ENCODE measurements at regions not wholly inside any gene's neighbourhood (a gene's known extent, or its start where the extent isn't known, plus 50 kb on each side); places are given as distances from the start of the nearest gene placed in this dataset.

DNA sequence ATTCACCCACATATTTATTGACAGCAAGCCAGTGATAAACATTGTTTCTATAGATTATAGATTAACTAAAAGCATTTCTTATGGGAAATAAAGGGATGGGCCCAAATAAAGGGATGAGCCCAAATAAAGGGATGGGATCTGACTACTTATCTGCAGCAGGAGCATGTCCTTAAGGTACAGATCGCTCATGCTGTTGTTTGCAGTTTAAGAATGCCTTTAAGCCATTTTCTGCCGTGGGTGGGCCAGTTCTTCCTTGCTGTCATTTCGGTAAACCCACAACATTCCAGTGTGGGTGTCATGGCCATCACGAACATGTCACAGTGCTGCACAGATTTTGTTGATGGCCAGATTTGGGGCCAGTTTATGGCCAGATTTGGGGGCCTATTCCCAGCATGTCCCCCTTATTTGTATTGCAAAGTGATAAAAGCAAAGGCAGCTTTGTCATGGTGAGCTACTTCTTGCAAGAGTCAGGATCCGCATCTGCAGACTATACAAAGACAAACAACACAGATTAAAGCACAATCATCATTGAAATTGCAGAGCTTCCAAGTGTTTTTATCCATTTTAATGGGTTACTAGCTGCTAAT lies 700.7 kb downstream of the LRFN5 start:
- no peak for DNase-seq (ENCODE audit: low read depth)
- TF ChIP-seq, protein P1, sequence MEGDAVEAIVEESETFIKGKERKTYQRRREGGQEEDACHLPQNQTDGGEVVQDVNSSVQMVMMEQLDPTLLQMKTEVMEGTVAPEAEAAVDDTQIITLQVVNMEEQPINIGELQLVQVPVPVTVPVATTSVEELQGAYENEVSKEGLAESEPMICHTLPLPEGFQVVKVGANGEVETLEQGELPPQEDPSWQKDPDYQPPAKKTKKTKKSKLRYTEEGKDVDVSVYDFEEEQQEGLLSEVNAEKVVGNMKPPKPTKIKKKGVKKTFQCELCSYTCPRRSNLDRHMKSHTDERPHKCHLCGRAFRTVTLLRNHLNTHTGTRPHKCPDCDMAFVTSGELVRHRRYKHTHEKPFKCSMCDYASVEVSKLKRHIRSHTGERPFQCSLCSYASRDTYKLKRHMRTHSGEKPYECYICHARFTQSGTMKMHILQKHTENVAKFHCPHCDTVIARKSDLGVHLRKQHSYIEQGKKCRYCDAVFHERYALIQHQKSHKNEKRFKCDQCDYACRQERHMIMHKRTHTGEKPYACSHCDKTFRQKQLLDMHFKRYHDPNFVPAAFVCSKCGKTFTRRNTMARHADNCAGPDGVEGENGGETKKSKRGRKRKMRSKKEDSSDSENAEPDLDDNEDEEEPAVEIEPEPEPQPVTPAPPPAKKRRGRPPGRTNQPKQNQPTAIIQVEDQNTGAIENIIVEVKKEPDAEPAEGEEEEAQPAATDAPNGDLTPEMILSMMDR (IDR thresholded peaks at IDR 0.05; ENCODE audit: insufficient read depth, low read depth, low read length): no peak
- H3K4me3 ChIP-seq (ENCODE audit: low read depth, low read length): no peak overlapping the region

GRCh38 chr14:42299692-42300091 lies 693.0 kb downstream of the LRFN5 start:
- TF ChIP-seq, protein P1 (IDR thresholded peaks at IDR 0.05; ENCODE audit: insufficient read depth, low read depth, low read length): no peak
- no peak for DNase-seq (ENCODE audit: low read depth)
- H3K4me3 ChIP-seq (ENCODE audit: low read depth, low read length): no peak overlapping the region

- TF ChIP-seq, protein P1 (IDR thresholded peaks at IDR 0.05; ENCODE audit: insufficient read depth, low read depth, low read length): no peak
- DNase-seq (ENCODE audit: low read depth): no peak
- H3K4me3 ChIP-seq (ENCODE audit: low read depth, low read length): no peak overlapping the region
Measured at GRCh38 chr14:42293180-42293579, 686.5 kb downstream of the LRFN5 start.

GRCh38 chr14:42277840-42278239 lies 671.2 kb downstream of the LRFN5 start:
- DNase-seq (ENCODE audit: low read depth): no peak
- TF ChIP-seq, protein P1 (IDR thresholded peaks at IDR 0.05; ENCODE audit: insufficient read depth, low read depth, low read length): no peak
- H3K4me3 ChIP-seq (ENCODE audit: low read depth, low read length): no peak overlapping the region

DNA sequence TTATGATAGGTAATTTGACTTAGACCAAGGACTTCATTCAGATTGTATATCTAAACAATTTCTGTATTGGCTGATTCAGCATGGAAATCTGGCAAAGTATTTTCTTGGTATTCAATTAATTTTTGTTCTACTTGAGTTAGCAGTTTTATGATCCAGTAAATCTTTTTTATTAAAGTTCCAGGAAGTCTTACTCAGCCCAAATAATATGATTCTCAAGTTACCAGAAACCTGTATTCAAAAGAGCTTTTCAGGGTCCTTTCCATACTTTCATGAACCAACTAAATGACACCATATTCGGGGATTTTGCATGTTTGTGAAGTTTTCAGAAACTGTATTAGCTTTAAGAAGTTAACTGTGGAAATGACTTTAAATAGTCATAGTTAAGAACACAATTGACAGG lies 662.6 kb downstream of the LRFN5 start:
- no peak for DNase-seq (ENCODE audit: low read depth)
- H3K4me3 ChIP-seq (ENCODE audit: low read depth, low read length): no peak overlapping the region
- TF ChIP-seq, protein P1 (IDR thresholded peaks at IDR 0.05; ENCODE audit: insufficient read depth, low read depth, low read length): no peak

DNA sequence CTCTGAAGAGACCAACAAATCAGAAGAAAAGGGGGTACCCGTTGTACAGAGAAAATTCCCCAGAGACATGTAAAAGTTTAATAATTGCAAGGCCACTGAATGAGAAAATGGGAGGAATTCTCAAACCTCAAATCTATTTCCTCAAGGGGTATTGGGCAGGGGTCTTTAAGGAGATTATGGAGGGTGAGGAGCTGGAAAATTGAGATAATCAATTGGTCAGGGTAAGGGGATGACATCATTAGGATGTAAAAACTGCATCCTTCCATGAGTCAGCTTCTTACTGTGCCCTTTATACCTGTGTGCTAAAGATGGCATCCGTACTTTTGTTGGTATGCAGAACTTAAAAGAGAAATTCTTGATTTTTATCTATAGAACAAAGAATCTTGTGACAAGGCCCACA lies 641.5 kb downstream of the LRFN5 start:
- no peak overlapping the region for H3K4me3 ChIP-seq (ENCODE audit: low read depth, low read length)
- no peak for DNase-seq (ENCODE audit: low read depth)
- TF ChIP-seq, protein P1 (IDR thresholded peaks at IDR 0.05; ENCODE audit: insufficient read depth, low read depth, low read length): no peak

GRCh38 chr14:42241101-42241500 lies 634.4 kb downstream of the LRFN5 start:
- H3K4me3 ChIP-seq (ENCODE audit: low read depth, low read length): no peak overlapping the region
- TF ChIP-seq, protein P1 (IDR thresholded peaks at IDR 0.05; ENCODE audit: insufficient read depth, low read depth, low read length): no peak
- no peak for DNase-seq (ENCODE audit: low read depth)

Measured in fibroblast of villous mesenchyme (primary cell).